Kidney epithelial cell (primary cell): ENCODE measurements at regions not wholly inside any gene's neighbourhood (a gene's known extent, or its start where the extent isn't known, plus 50 kb on each side); places are given as distances from the start of the nearest gene placed in this dataset.
"Not testable (repeated sequence)": the region's sequence is repeated elsewhere in the genome, so short reads cannot be mapped to it uniquely, and the experiment has no call there.

Experiments
- DNase-seq: peaks from one replicate; pipeline ENCODE4 v3.0.0-alpha.2; 2010; ENCODE audit warnings: low read depth
- H3K27me3 ChIP-seq: 2 replicates; pipeline ENCODE4 v1.6.0; 2011; ENCODE audit warnings: low read length; ENCODE audit not compliant: control insufficient read depth, insufficient read depth
- H3K36me3 ChIP-seq: 2 replicates; pipeline ENCODE4 v1.5.1; 2011; ENCODE audit warnings: low read length; ENCODE audit not compliant: control insufficient read depth, insufficient read depth
- H3K4me3 ChIP-seq: 2 replicates; pipeline ENCODE4 v1.5.1; 2011; ENCODE audit warnings: low read depth, mild to moderate bottlenecking, control low read depth, low read length
- TF ChIP-seq, protein P1 (sequence below): IDR thresholded peaks from 2 replicates; pipeline ENCODE4 v1.5.1; 2011; ENCODE audit warnings: mild to moderate bottlenecking, moderate library complexity, low read length, control low read depth, inconsistent platforms; ENCODE audit not compliant: insufficient read depth, poor library complexity, severe bottlenecking

DNA sequence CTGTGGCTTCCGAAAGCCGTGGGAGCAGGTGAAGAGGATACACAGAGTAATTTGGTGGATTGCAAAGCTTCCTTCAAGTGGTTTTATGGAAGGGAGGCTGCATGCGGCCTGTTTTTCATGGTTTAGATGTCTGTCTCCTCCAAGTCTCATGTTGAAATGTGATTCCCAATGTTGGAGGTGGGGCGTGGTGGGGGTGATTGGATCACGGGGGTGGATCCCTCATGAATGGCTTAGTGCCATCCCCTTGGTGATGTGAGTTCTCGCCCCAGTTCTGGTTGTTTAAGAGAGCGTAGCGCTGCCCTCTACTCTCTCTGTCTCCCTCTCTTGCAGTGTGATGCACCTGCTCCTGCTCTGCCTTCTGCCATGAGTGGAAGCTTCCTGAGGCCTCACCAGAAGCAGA is 247.8 kb upstream of the B3GAT1 start:
- TF ChIP-seq, protein P1, sequence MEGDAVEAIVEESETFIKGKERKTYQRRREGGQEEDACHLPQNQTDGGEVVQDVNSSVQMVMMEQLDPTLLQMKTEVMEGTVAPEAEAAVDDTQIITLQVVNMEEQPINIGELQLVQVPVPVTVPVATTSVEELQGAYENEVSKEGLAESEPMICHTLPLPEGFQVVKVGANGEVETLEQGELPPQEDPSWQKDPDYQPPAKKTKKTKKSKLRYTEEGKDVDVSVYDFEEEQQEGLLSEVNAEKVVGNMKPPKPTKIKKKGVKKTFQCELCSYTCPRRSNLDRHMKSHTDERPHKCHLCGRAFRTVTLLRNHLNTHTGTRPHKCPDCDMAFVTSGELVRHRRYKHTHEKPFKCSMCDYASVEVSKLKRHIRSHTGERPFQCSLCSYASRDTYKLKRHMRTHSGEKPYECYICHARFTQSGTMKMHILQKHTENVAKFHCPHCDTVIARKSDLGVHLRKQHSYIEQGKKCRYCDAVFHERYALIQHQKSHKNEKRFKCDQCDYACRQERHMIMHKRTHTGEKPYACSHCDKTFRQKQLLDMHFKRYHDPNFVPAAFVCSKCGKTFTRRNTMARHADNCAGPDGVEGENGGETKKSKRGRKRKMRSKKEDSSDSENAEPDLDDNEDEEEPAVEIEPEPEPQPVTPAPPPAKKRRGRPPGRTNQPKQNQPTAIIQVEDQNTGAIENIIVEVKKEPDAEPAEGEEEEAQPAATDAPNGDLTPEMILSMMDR, result no peak

DNA sequence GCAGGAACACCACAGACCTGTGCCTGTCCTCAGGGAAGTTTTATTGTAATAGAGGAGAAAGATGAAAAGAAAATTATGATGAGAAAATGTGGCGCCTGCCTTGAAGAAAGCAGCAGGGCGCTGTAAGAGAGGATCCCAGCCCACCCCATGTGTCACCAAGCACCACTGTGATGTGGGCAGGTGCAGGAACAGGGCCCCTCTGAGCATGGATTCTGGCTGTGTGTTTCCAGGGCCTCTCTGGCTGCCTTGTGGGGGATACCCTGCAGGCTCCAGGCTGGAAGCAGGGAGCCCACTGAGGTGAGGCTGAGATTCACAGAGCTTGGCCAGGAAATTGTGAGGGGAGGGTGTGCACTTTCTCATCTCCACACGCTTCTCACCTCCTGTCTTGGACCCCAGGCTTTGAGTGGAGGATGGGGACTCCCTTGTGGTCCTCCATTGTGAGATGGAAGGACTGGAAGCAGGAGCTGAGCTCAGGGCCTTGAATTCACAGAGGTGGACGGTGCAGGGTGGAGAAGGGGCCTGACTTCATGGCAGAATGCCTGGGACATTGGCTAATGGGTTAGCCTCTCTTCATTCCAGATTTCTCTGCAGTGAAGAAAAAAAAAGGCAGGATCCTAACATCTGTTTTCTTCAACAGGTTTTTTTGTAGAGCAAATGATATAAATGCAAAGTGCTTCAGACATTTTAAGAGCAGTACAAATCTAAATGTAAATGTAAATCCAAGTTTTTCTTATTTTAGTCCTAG is 246.6 kb upstream of the B3GAT1 start:
- TF ChIP-seq, protein P1, result no peak
- no peaks in the 10 kb centered on the region for H3K36me3 ChIP-seq
- H3K4me3 ChIP-seq, result no peak overlapping the region
- H3K27me3 ChIP-seq, result no peaks in the 10 kb centered on the region
- no peak for DNase-seq

More for the DNA sequence above, 247.8 kb upstream of the B3GAT1 start:
- Histone ChIP-seq H3K27me3 (no peaks in the 10 kb centered on the region), H3K36me3 (no peaks in the 10 kb centered on the region), H3K4me3 (no peak overlapping the region)
- no peak for DNase-seq

DNA sequence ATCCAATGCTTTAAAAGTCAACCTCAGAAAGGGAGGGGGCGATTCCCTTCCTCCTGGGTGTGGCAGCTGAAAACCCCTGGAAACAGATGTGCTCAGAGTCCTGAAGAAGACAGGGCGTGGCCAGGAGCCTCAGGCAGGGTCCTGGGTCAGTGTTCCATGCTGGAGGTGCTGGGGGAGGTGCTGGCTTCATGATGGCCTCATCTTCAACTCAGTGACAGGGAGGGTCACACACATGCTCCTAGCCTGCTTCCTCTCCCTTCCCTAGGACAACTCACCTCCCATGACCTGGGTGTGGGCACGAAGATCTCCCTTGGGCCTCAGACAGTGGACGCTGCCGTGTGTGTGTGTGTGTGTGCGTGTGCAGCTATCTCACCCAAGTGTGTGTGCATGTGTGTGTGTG is 245.6 kb upstream of the B3GAT1 start:
- Histone ChIP-seq H3K27me3 (no peaks in the 10 kb centered on the region), H3K36me3 (no peaks in the 10 kb centered on the region), H3K4me3 (no peak overlapping the region)
- TF ChIP-seq, protein P1, result no peak
- DNase-seq, result no peak

DNA sequence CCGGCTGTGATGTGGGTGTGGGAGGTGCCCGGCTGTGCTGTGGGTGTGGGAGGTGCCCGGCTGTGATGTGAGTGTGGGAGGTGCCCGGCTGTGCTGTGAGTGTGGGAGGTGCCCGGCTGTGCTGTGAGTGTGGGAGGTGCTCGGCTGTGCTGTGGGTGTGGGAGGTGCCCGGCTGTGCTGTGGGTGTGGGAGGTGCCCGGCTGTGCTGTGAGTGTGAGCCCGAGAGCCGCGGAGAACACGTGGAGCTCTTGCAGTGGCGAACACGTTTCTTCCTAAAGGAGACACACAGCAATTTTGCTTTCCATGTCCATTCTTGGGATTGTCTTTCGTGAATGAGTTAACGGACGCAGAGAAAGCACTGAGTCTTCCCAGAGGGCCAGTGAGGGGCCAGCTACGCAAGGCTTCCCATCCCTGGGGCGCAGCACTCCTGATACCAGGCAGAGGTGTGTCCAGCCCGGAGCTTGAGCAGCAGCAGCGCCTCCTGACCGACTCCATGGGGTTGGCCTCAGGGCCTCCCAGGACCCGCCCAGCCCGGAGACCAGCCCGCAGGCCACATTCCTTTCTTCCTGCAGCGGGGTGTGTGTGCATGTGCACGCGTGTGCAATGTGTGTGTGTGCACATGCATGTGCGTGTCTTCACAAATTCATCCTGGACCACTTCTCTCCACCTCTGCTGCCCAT is 245.0 kb upstream of the B3GAT1 start:
- Histone ChIP-seq H3K4me3 (no peak overlapping the region), H3K36me3 (no peaks in the 10 kb centered on the region), H3K27me3 (no peaks in the 10 kb centered on the region)
- TF ChIP-seq, protein P1, result no peak
- no peak for DNase-seq

DNA sequence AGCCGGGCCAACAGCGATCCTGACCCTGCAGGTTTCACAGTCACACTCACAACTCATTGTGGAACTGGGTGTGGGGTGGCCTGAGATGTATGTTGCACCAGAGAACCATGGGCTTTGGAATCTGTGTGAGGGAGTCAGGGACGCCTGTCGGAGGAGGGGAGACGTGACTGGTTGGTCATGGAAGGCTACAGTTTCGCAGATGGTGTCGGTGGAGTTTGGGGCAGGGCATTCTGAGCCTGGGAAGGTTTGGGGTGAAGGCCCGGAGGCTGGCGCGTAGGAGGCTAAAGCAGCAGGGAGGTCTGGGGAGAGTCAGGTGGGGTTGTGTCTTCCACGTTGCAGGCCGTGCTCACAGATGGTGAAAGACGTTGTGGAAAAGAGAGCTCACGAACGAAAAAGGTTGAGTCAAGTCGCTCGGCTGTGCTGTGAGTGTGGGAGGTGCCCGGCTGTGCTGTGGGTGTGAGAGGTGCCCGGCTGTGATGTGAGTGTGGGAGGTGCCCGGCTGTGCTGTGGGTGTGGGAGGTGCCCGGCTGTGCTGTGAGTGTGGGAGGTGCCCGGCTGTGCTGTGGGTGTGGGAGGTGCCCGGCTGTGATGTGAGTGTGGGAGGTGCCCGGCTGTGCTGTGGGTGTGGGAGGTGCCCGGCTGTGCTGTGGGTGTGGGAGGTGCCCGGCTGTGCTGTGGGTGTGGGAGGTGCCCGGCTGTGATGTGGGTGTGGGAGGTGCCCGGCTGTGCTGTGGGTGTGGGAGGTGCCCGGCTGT is 244.2 kb upstream of the B3GAT1 start:
- H3K36me3 ChIP-seq, DNase-seq, H3K27me3 ChIP-seq, H3K4me3 ChIP-seq: not testable (repeated sequence)

DNA sequence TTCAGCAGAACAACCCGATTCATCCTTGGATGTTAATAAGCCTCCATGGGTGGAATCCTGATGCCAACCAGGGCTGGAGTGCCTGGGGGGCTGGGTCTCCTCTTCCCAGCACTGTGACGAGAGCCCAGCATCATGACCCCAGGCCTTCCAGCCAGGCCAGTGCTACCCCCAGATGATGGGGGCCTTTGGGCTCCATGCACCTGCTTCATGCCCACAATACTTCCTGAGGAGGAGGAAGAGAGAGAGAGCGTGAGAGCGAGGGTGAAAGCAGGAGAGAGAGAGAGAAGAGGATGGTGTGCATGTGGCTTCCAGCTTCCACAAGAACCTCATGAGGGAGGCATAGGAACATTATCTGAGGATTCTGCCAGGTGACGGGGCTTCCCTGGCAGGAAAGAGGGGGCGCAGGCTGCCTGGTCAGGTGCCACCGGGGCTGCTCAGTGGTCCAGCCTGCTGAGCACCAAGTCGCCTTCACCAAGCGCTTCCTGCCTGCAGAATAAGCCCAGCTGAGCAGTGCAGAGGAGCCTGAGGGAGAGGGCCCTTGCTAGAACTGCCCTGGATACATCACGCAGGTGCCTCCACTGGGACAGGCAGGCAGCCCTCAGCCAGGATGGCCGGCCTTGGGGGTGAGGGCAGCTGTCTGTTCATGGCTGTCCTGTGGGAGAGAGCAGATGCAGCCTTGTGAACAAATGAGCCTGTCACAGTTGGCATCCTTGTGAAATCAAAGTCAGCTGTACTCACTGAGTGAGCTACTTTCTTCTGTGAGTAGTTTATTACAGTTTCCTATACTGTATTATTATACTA is 243.3 kb upstream of the B3GAT1 start:
- no peaks in the 10 kb centered on the region for H3K27me3 ChIP-seq
- TF ChIP-seq, protein P1, result no peak
- DNase-seq, result no peak
- no peak overlapping the region for H3K4me3 ChIP-seq
- H3K36me3 ChIP-seq, result no peaks in the 10 kb centered on the region
